ENCODE measurements at regions not wholly inside any gene's neighbourhood (a gene's known extent, or its start where the extent isn't known, plus 50 kb on each side); places are given as distances from the start of the nearest gene placed in this dataset.

DNA sequence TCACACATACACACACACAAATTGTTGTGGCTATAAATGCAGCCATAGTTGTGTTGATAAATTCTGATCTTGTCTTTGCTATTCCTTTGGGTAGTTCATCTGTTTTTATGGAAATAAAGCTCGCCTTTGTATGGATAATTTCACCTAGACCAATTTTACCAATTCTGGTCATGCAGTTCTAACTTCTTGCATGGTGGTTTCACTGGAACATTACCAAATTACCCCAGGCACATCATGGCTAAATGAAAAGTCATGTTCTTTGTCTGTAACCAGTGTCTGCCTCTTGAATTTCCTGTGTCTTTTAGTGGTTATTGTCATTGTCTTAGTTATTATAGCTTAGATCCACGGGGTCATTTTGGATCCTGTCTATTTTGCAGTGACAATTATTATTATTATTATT lies 50.3 kb upstream of the TMC1 start:
- Histone ChIP-seq H3K9me3 (ENCODE audit: control extremely low read depth in 1 of 5, control insufficient read depth in 4 of 5, insufficient read depth in 2 of 5, low read depth in 1 of 5, low read length in 4 of 5) (no peaks in the 10 kb centered on the region), H3K4me3 (ENCODE audit: control insufficient read depth in 1 of 7, extremely low read depth in 1 of 7, insufficient read depth in 4 of 7, low read depth in 2 of 7, low read length in 6 of 7) (no peak overlapping the region), H3K4me1 (ENCODE audit: control extremely low read depth in 1 of 4, control insufficient read depth in 4 of 4, insufficient read depth in 4 of 4, low read length in 3 of 4) (no peaks in the 10 kb centered on the region), H3K36me3 (ENCODE audit: control insufficient read depth in 4 of 4, insufficient read depth in 4 of 4, low read length in 3 of 4) (no peaks in the 10 kb centered on the region), H3K27me3 (replicated peaks in 2 of 5; ENCODE audit: control insufficient read depth in 4 of 5, insufficient read depth in 5 of 5, low read length in 4 of 5) (peaks cover 0 to 6% (median 0%) of the 10 kb centered on the region in 5 experiments), H3K27ac (ENCODE audit: insufficient read depth in 1 of 2, low read depth in 1 of 2, low read length in 2 of 2, poor library complexity in 1 of 2, severe bottlenecking in 2 of 2) (no peak overlapping the region)
- ChIA-PET CTCF (no interaction called here), POLR2A (no interaction called here)
- no CpG with 5 or more reads among the region's 2 CpGs for WGBS (ENCODE audit: insufficient coverage)
- DNase-seq = no peak

DNA sequence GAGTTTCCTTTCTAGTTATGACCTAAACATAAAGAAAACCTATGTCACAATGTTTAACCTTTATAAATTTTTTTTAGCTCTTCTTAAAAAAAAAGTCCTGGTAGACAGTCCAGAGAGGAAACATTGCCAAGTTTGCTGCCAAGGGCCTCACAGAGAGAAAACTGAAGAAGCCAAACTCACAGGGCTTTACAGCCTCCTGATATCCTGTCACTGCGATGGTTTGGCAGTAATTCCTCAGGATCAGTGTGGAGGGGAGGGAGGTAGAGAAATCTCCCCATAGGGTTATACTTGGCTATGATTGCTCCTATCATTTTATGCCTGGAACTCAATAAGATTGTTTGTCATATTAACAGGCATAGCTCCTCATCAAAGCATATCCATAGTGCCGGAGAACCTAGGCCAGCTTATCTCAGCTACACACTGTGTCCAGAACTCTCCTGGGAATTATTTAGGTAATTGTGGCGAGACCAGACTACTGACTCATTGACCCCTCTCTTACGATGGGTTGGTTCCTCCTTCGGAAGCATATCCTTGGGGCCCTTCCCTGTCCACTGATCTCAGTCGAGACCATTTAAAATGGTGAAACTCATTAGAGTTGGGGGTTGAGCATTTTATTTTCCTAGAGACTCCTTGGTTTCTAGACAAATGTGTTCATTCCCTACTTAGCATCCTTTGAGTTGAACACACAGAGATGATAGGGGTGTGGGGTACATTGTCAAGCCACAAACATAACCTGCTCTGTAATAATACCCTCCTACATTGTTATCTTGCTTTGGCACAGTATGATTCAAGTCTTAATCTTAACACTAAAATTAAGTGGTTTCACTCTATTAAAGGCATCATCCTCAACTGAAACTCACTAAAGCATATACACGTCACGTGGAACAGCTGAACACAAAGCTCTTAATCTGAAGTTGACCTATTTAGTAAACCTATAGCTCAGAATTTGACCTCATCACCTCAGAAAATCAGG lies 53.4 kb upstream of the TMC1 start:
- H3K4me3 ChIP-seq (ENCODE audit: control insufficient read depth in 1 of 7, extremely low read depth in 1 of 7, insufficient read depth in 4 of 7, low read depth in 2 of 7, low read length in 6 of 7) = no peak overlapping the region
- no peaks in the 10 kb centered on the region for H3K36me3 ChIP-seq (ENCODE audit: control insufficient read depth in 4 of 4, insufficient read depth in 4 of 4, low read length in 3 of 4)
- no peak for DNase-seq
- no peaks in the 10 kb centered on the region for H3K9me3 ChIP-seq (ENCODE audit: control extremely low read depth in 1 of 5, control insufficient read depth in 4 of 5, insufficient read depth in 2 of 5, low read depth in 1 of 5, low read length in 4 of 5)
- POLR2A ChIA-PET = interaction anchor here (0.6 kb wide), 1 partner anchor 180 kb away, joined by 3 read pairs; no protein-coding TSS in a partner anchor
- 100% methylated on average over 3 of the region's 8 CpGs for WGBS (ENCODE audit: insufficient coverage)
- no peak overlapping the region for H3K27ac ChIP-seq (ENCODE audit: insufficient read depth in 1 of 2, low read depth in 1 of 2, low read length in 2 of 2, poor library complexity in 1 of 2, severe bottlenecking in 2 of 2)
- H3K27me3 ChIP-seq (replicated peaks in 2 of 5; ENCODE audit: control insufficient read depth in 4 of 5, insufficient read depth in 5 of 5, low read length in 4 of 5) = peaks cover 0 to 6% (median 0%) of the 10 kb centered on the region in 5 experiments
- H3K4me1 ChIP-seq (ENCODE audit: control extremely low read depth in 1 of 4, control insufficient read depth in 4 of 4, insufficient read depth in 4 of 4, low read length in 3 of 4) = peaks cover 8 to 17% (median 13%) of the 10 kb centered on the region in 4 experiments
- CTCF ChIA-PET = no interaction called here

DNA sequence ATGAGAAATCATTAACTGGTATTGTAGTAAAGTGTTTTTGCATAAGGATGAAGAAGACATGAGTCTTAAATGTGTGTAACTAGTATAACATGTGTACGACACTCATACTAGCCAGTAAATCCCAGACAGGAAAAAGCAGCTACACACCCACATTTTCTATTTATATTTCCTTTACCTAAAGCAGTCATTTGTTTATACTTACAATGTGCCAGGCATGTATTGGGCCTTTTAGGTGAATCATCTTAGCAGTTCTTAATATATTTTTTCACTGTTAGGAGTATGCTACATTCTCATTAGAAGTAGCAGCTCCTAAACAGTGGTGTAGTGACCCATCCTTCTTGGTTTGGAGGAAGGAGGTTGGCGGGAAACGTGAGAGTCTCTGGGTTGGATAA lies 55.8 kb upstream of the TMC1 start:
- Histone ChIP-seq H3K9me3 (ENCODE audit: control extremely low read depth in 1 of 5, control insufficient read depth in 4 of 5, insufficient read depth in 2 of 5, low read depth in 1 of 5, low read length in 4 of 5) (no peaks in the 10 kb centered on the region), H3K4me3 (ENCODE audit: control insufficient read depth in 1 of 7, extremely low read depth in 1 of 7, insufficient read depth in 4 of 7, low read depth in 2 of 7, low read length in 6 of 7) (no peak overlapping the region), H3K36me3 (ENCODE audit: control insufficient read depth in 4 of 4, insufficient read depth in 4 of 4, low read length in 3 of 4) (no peaks in the 10 kb centered on the region), H3K27me3 (replicated peaks in 2 of 5; ENCODE audit: control insufficient read depth in 4 of 5, insufficient read depth in 5 of 5, low read length in 4 of 5) (peaks cover 0 to 6% (median 0%) of the 10 kb centered on the region in 5 experiments), H3K27ac (ENCODE audit: insufficient read depth in 1 of 2, low read depth in 1 of 2, low read length in 2 of 2, poor library complexity in 1 of 2, severe bottlenecking in 2 of 2) (no peak overlapping the region), H3K4me1 (ENCODE audit: control extremely low read depth in 1 of 4, control insufficient read depth in 4 of 4, insufficient read depth in 4 of 4, low read length in 3 of 4) (peaks cover 8 to 17% (median 13%) of the 10 kb centered on the region in 4 experiments)
- ChIA-PET CTCF (interaction anchor here (0.9 to 1.5 kb wide), 5 partner anchors 8 to 185 kb away, joined by 3 to 5 read pairs (median 3); no protein-coding TSS in a partner anchor), POLR2A (no interaction called here)
- no peak for DNase-seq
- 100% methylated on average over 1 of the region's 3 CpGs for WGBS (ENCODE audit: insufficient coverage)

DNA sequence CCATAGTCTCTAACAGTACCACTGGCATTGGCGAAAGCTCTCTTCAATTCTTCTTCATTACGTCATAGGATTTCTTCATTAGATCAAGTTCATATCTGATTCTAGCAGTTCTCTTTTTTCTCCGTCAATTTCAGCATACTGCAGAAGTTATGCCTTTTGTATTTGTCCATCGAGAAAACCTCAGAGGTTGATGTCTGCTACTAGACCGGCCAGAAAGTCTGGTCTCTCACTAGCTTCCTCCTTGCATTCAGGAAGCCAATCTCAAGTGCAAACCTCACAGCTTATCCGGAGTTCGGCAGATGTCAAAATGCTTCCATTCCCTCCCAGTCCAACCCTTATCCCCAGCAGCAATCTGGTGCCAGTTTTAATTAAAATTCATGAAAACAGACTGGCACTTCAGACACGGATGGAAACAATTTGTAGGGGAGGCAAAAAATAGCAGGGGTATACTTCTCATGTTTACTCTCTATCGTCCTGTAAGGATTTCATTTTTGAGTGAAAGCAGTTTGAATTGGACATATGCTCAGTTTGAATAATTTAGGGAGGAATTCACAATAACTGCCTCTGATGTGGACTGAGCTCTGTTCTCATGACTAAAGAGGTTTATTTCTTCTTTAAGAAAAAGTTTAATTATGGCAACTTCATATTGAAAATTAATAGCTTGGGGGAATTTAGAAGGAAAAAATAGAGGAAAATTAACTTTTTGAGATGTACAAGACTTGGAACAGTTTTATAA lies 56.4 kb upstream of the TMC1 start:
- 0% methylated on average over 7 of the region's 9 CpGs for WGBS (ENCODE audit: insufficient coverage)
- Histone ChIP-seq H3K9me3 (ENCODE audit: control extremely low read depth in 1 of 5, control insufficient read depth in 4 of 5, insufficient read depth in 2 of 5, low read depth in 1 of 5, low read length in 4 of 5) (no peaks in the 10 kb centered on the region), H3K27ac (ENCODE audit: insufficient read depth in 1 of 2, low read depth in 1 of 2, low read length in 2 of 2, poor library complexity in 1 of 2, severe bottlenecking in 2 of 2) (no peak overlapping the region), H3K36me3 (ENCODE audit: control insufficient read depth in 4 of 4, insufficient read depth in 4 of 4, low read length in 3 of 4) (no peaks in the 10 kb centered on the region), H3K4me1 (ENCODE audit: control extremely low read depth in 1 of 4, control insufficient read depth in 4 of 4, insufficient read depth in 4 of 4, low read length in 3 of 4) (peaks cover 8 to 17% (median 13%) of the 10 kb centered on the region in 4 experiments), H3K4me3 (ENCODE audit: control insufficient read depth in 1 of 7, extremely low read depth in 1 of 7, insufficient read depth in 4 of 7, low read depth in 2 of 7, low read length in 6 of 7) (peak overlapping the region in 5 of 7 experiments; percentile 10 to 49 (median 28)), H3K27me3 (replicated peaks in 2 of 5; ENCODE audit: control insufficient read depth in 4 of 5, insufficient read depth in 5 of 5, low read length in 4 of 5) (peaks cover 0 to 6% (median 0%) of the 10 kb centered on the region in 5 experiments)
- CTCF ChIA-PET = interaction anchor here (0.9 to 1.5 kb wide), 5 partner anchors 9 to 184 kb away, joined by 3 to 5 read pairs (median 3); no protein-coding TSS in a partner anchor
- POLR2A ChIA-PET = no interaction called here
- peak; percentile 68 to 96 (median 92) for DNase-seq

DNA sequence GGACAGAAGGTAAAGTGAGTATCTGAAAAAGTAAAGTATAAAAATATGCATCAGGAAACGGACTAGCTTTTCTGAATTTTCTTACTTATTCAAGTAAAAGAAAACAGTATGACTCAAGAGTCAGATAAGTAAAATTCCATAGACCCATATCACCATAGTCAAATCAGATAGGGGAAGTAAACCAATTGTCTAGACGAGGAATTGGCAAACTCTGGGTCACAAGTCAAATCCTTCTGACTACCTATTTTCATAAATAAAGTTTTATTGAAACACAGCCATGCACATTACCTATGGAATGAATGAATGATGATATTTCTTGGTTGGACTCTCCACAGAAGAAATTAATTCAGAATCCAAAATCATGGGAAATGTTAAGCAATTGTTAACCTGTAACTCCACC lies 59.1 kb upstream of the TMC1 start:
- Histone ChIP-seq H3K27me3 (replicated peaks in 2 of 5; ENCODE audit: control insufficient read depth in 4 of 5, insufficient read depth in 5 of 5, low read length in 4 of 5) (peaks cover 0 to 6% (median 0%) of the 10 kb centered on the region in 5 experiments), H3K36me3 (ENCODE audit: control insufficient read depth in 4 of 4, insufficient read depth in 4 of 4, low read length in 3 of 4) (no peaks in the 10 kb centered on the region), H3K27ac (ENCODE audit: insufficient read depth in 1 of 2, low read depth in 1 of 2, low read length in 2 of 2, poor library complexity in 1 of 2, severe bottlenecking in 2 of 2) (no peak overlapping the region), H3K4me1 (ENCODE audit: control extremely low read depth in 1 of 4, control insufficient read depth in 4 of 4, insufficient read depth in 4 of 4, low read length in 3 of 4) (peaks cover 8 to 17% (median 13%) of the 10 kb centered on the region in 4 experiments), H3K9me3 (ENCODE audit: control extremely low read depth in 1 of 5, control insufficient read depth in 4 of 5, insufficient read depth in 2 of 5, low read depth in 1 of 5, low read length in 4 of 5) (no peaks in the 10 kb centered on the region), H3K4me3 (ENCODE audit: control insufficient read depth in 1 of 7, extremely low read depth in 1 of 7, insufficient read depth in 4 of 7, low read depth in 2 of 7, low read length in 6 of 7) (no peak overlapping the region)
- ChIA-PET POLR2A (no interaction called here), CTCF (no interaction called here)
- WGBS (ENCODE audit: insufficient coverage) = no CpG with 5 or more reads among the region's 2 CpGs
- no peak for DNase-seq

DNA sequence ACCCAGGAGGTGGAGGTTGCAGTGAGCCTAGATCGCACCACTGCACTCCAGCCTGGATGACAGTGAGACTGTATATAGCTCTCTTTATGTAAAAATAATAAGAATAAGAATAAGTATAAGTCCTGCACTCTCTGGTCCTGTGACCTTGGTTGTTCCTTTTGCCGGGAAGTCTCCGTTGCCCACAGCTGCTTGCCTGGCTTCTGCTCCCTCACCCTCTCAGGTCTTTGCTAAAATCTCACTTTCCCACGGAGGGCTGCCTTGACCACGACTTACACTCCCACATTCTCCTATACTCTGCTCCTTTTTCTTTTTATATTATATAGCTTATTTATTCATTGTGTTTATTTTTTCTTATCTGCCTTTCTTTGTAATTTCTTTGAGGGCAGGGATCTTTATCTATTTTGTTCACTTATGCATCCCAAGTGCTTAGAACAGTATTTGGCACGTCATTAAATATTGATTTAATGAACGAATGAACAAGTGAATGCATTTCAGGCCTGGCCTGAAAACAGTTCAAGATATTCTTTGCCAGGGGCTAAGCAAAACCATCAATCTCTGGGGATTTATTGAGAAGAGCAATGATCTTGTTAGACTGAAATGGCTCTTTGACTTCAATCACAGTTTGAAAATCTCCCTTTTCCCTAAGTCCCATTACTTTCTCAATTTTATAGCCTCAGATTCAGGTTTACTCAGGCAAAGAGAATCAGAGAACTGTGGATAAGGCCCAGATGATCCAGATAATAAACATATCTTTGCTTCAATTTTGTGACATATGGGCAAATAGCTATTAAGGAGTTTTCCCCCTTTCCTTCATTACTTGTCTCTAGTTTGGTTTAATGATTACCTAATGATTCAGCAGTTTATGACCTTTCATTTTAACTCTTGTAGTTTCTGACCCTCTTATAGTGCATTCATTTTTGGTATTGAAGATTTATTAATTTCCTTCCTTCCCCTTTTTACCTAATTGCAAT lies 60.8 kb upstream of the TMC1 start:
- WGBS (ENCODE audit: insufficient coverage) = 94% methylated on average over 2 of the region's 7 CpGs
- H3K4me3 ChIP-seq (ENCODE audit: control insufficient read depth in 1 of 7, extremely low read depth in 1 of 7, insufficient read depth in 4 of 7, low read depth in 2 of 7, low read length in 6 of 7) = no peak overlapping the region
- no peaks in the 10 kb centered on the region for H3K36me3 ChIP-seq (ENCODE audit: control insufficient read depth in 4 of 4, insufficient read depth in 4 of 4, low read length in 3 of 4)
- ChIA-PET POLR2A (no interaction called here), CTCF (interaction anchor here (1.0 kb wide), 1 partner anchor 77 kb away, joined by 3 read pairs; no protein-coding TSS in a partner anchor)
- no peak overlapping the region for H3K27ac ChIP-seq (ENCODE audit: insufficient read depth in 1 of 2, low read depth in 1 of 2, low read length in 2 of 2, poor library complexity in 1 of 2, severe bottlenecking in 2 of 2)
- H3K9me3 ChIP-seq (ENCODE audit: control extremely low read depth in 1 of 5, control insufficient read depth in 4 of 5, insufficient read depth in 2 of 5, low read depth in 1 of 5, low read length in 4 of 5) = no peaks in the 10 kb centered on the region
- H3K27me3 ChIP-seq (replicated peaks in 2 of 5; ENCODE audit: control insufficient read depth in 4 of 5, insufficient read depth in 5 of 5, low read length in 4 of 5) = peaks cover 0 to 4% (median 0%) of the 10 kb centered on the region in 5 experiments
- peaks cover 8 to 17% (median 13%) of the 10 kb centered on the region in 4 experiments for H3K4me1 ChIP-seq (ENCODE audit: control extremely low read depth in 1 of 4, control insufficient read depth in 4 of 4, insufficient read depth in 4 of 4, low read length in 3 of 4)
- DNase-seq = no peak
